GM23338 (cell line): ENCODE measurements at regions not wholly inside any gene's neighbourhood (a gene's known extent, or its start where the extent isn't known, plus 50 kb on each side); places are given as distances from the start of the nearest gene placed in this dataset.

Experiments used
- CREB1 ChIP-seq: fragments of 250-450 bp; sonication (Bioruptor Pico); IDR thresholded peaks from 2 replicates; pipeline ENCODE4 v1.5.0; 2020; ENCODE audit warnings: low read depth, mild to moderate bottlenecking, moderate library complexity
- EZH2 ChIP-seq: fragments of 200-600 bp; sonication (generic); IDR thresholded peaks from one replicate; pipeline ENCODE4 v1.8.0; 2017; ENCODE audit warnings: antibody characterized with exemption, mild to moderate bottlenecking, low read depth; ENCODE audit not compliant: unreplicated experiment
- EZH2phosphoT487 ChIP-seq: fragments of 200-600 bp; sonication (generic); IDR thresholded peaks from one replicate; pipeline ENCODE4 v1.8.1; 2018; ENCODE audit warnings: antibody characterized with exemption; ENCODE audit not compliant: unreplicated experiment
- JUNB ChIP-seq: IDR thresholded peaks from one replicate; pipeline ENCODE4 v1.6.1; 2016; ENCODE audit warnings: antibody characterized with exemption; ENCODE audit not compliant: unreplicated experiment
- NANOG ChIP-seq: IDR thresholded peaks from 2 replicates; pipeline ENCODE4 v1.6.1; 2016; ENCODE audit warnings: antibody characterized with exemption, borderline replicate concordance
- POLR2AphosphoS5 ChIP-seq: IDR thresholded peaks from 2 replicates; pipeline ENCODE4 v1.6.1; 2016; ENCODE audit warnings: antibody characterized with exemption, low read depth
- STAT1 ChIP-seq: IDR thresholded peaks from one replicate; pipeline ENCODE4 v1.6.1; 2016; ENCODE audit warnings: antibody characterized with exemption; ENCODE audit not compliant: unreplicated experiment
- ZNF114 ChIP-seq: fragments of 250-450 bp; sonication (Bioruptor Pico); IDR thresholded peaks from 2 replicates; pipeline ENCODE4 v1.5.0; 2020; ENCODE audit warnings: mild to moderate bottlenecking, moderate library complexity
- TF ChIP-seq, protein P1 (sequence below), 2 experiments: fragments of 200-600 bp in 1 of 2; sonication (generic) in 1 of 2; conservative IDR thresholded peaks; 2 replicates each; pipeline versions ENCODE4 v1.5.1 to v1.6.1; 2016 to 2017; ENCODE audit warnings: antibody characterized with exemption in 2 of 2, low read depth in 2 of 2, mild to moderate bottlenecking in 2 of 2, moderate library complexity in 1 of 2
- TF ChIP-seq, protein P2 (sequence below): IDR thresholded peaks from one replicate; pipeline ENCODE4 v1.6.1; 2018; ENCODE audit warnings: antibody characterized with exemption; ENCODE audit not compliant: unreplicated experiment

DNA sequence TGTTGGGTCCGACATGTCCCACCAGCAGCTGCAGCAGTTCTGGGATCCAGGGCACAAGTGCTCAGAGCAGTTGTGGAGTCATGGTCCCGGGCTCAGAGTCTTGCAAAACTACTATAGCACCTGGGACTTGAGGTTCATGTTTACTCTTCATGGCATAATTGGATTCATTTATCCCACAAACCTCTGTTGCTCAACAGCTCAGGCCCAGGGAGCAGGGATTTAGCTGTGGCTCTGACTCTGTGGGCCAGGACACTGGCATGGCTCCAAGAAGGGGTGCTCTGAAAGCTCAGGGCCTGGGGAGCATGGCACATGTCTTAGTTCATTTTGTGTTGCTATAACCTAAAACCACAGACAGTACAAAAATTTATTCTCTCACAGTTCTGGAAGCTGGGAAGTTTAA, 626.7 kb upstream of the ADGRL2 start:
- TF ChIP-seq, protein P1, sequence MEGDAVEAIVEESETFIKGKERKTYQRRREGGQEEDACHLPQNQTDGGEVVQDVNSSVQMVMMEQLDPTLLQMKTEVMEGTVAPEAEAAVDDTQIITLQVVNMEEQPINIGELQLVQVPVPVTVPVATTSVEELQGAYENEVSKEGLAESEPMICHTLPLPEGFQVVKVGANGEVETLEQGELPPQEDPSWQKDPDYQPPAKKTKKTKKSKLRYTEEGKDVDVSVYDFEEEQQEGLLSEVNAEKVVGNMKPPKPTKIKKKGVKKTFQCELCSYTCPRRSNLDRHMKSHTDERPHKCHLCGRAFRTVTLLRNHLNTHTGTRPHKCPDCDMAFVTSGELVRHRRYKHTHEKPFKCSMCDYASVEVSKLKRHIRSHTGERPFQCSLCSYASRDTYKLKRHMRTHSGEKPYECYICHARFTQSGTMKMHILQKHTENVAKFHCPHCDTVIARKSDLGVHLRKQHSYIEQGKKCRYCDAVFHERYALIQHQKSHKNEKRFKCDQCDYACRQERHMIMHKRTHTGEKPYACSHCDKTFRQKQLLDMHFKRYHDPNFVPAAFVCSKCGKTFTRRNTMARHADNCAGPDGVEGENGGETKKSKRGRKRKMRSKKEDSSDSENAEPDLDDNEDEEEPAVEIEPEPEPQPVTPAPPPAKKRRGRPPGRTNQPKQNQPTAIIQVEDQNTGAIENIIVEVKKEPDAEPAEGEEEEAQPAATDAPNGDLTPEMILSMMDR (conservative IDR thresholded peaks at IDR 0.05; ENCODE audit: low read depth in 2 of 2), result no peak
- TF ChIP-seq EZH2phosphoT487 (no peak), EZH2 (no peak), POLR2AphosphoS5 (no peak), CREB1 (CRISPR knock-in tag) (no peak), NANOG (no peak), STAT1 (no peak), ZNF114 (no peak), JUNB (no peak)
- TF ChIP-seq, protein P2, sequence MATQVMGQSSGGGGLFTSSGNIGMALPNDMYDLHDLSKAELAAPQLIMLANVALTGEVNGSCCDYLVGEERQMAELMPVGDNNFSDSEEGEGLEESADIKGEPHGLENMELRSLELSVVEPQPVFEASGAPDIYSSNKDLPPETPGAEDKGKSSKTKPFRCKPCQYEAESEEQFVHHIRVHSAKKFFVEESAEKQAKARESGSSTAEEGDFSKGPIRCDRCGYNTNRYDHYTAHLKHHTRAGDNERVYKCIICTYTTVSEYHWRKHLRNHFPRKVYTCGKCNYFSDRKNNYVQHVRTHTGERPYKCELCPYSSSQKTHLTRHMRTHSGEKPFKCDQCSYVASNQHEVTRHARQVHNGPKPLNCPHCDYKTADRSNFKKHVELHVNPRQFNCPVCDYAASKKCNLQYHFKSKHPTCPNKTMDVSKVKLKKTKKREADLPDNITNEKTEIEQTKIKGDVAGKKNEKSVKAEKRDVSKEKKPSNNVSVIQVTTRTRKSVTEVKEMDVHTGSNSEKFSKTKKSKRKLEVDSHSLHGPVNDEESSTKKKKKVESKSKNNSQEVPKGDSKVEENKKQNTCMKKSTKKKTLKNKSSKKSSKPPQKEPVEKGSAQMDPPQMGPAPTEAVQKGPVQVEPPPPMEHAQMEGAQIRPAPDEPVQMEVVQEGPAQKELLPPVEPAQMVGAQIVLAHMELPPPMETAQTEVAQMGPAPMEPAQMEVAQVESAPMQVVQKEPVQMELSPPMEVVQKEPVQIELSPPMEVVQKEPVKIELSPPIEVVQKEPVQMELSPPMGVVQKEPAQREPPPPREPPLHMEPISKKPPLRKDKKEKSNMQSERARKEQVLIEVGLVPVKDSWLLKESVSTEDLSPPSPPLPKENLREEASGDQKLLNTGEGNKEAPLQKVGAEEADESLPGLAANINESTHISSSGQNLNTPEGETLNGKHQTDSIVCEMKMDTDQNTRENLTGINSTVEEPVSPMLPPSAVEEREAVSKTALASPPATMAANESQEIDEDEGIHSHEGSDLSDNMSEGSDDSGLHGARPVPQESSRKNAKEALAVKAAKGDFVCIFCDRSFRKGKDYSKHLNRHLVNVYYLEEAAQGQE, result no peak
